T-helper 17 cell (primary cell): ENCODE measurements at regions not wholly inside any gene's neighbourhood (a gene's known extent, or its start where the extent isn't known, plus 50 kb on each side); places are given as distances from the start of the nearest gene placed in this dataset.
"Not testable (repeated sequence)": the region's sequence is repeated elsewhere in the genome, so short reads cannot be mapped to it uniquely, and the experiment has no call there.

Source experiments
- ATAC-seq: fragments of 150-1000 bp; cut with Tn5 transposase; 2 replicates; pipeline ENCODE4 v1.10.0; 2021; ENCODE audit warnings: mild to moderate bottlenecking, moderate library complexity
- DNase-seq, 3 donors: peaks; one replicate each; pipeline versions ENCODE4 v3.0.0 to v3.0.0-alpha.2; 2020 to 2021
- H3K9me3 ChIP-seq: one replicate; pipeline ENCODE4 v1.7.0; 2013; ENCODE audit warnings: low read length, mild to moderate bottlenecking; ENCODE audit not compliant: control insufficient read depth, poor library complexity, severe bottlenecking
- H3K27ac Mint-ChIP-seq: one replicate; pipeline ENCODE4 v1.8.0; 2022; ENCODE audit warnings: mild to moderate bottlenecking, moderate library complexity, mixed read lengths
- H3K27me3 Mint-ChIP-seq: one replicate; pipeline ENCODE4 v1.8.0; 2022; ENCODE audit warnings: mixed read lengths
- H3K36me3 Mint-ChIP-seq: one replicate; pipeline ENCODE4 v1.8.0; 2022; ENCODE audit warnings: low read depth, mixed read lengths
- H3K4me1 Mint-ChIP-seq: one replicate; pipeline ENCODE4 v1.8.0; 2022; ENCODE audit warnings: mild to moderate bottlenecking, mixed read lengths
- H3K4me3 Mint-ChIP-seq: one replicate; pipeline ENCODE4 v1.8.0; 2022; ENCODE audit warnings: mild to moderate bottlenecking, moderate library complexity, mixed read lengths

DNA sequence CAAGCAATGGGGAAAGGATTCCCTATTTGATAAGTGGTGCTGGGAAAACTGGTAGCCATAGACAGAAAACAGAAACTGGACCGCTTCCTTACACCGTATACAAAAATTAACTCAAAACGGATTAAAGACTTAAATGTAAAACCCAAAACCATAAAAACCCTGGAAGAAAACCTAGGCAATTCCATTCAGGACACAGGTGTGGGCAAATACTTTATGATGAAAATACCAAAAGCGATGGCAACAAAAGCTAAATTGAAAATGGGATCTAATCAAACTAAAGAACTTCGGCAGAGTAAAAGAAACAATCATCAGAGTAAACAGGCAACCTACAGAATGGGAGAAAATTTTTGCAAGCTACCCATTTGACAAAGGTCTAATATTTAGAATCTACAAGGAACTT is 91.1 kb downstream of the VPREB1 start:
- not testable (repeated sequence) for DNase-seq, ATAC-seq, H3K4me3 Mint-ChIP-seq, H3K9me3 ChIP-seq, H3K36me3 Mint-ChIP-seq, H3K27ac Mint-ChIP-seq, H3K4me1 Mint-ChIP-seq
- H3K27me3 Mint-ChIP-seq, result peaks cover 28% of the 10 kb centered on the region

DNA sequence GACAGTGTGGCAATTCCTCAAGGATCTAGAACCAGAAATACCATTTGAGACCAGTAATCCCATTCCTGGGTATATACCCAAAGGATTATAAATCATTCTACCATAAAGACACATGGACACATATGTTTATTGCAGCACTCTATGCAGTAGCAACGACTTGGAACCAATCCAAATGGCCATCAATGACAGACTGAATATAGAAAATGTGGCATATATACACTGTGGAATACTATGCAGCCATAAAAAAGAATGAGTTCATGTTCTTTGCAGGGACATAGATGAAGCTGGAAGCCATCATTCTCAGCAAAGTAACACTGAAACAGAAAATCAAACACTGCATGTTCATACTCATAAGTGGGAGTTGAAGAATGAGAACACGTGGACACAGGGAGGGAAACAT is 91.7 kb downstream of the VPREB1 start:
- not testable (repeated sequence) for H3K27ac Mint-ChIP-seq, H3K9me3 ChIP-seq, H3K36me3 Mint-ChIP-seq, ATAC-seq, H3K4me3 Mint-ChIP-seq, H3K4me1 Mint-ChIP-seq, DNase-seq
- peaks cover 24% of the 10 kb centered on the region for H3K27me3 Mint-ChIP-seq

DNA sequence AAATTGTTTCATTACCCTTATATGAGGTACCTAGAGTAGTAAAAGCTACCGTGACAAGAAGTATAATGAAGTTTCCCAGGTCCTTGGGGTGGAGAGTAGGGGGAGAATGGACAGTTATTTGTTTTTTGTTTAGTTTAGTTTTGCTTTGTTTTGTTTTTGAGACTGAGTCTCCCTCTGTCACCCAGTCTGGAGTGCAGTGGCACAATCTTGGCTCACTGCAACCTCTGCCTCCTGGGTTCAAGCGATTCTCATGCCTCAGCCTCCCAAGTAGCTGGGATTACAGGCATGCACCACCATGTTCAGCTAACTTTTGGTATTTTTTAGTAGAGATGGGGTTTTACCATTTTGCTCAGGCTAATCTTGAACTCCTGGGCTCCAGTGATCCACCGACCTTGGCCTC is 94.2 kb downstream of the VPREB1 start:
- H3K9me3 ChIP-seq, H3K4me1 Mint-ChIP-seq, ATAC-seq, H3K4me3 Mint-ChIP-seq, H3K27ac Mint-ChIP-seq, DNase-seq, H3K36me3 Mint-ChIP-seq: not testable (repeated sequence)
- H3K27me3 Mint-ChIP-seq, result peaks cover 20% of the 10 kb centered on the region

DNA sequence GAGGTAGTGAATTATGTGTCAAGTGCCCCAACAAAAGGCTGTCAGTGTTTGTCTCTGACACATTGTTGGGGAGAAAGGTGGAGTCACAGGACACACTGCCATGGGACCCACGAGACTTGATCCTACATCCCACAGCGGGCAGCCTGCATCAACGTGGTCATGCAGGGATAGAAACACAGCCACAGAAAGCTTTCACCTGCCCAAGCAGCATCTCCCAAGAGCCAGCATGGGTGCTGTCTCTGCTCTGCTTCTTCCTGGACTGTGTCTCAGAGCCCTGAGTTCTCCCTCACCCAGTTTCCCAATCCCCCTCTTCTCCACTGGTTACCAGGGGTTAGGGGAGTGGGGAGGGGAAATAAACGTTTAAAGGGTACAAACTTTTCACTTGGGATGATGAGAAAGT is 97.2 kb downstream of the VPREB1 start:
- Mint-ChIP-seq H3K27ac (no peak overlapping the region), H3K36me3 (no peaks in the 10 kb centered on the region), H3K4me1 (peaks cover 3% of the 10 kb centered on the region), H3K4me3 (no peak overlapping the region), H3K27me3 (peaks cover 23% of the 10 kb centered on the region)
- ATAC-seq (no peak), DNase-seq (no peak)
- no peaks in the 10 kb centered on the region for H3K9me3 ChIP-seq

DNA sequence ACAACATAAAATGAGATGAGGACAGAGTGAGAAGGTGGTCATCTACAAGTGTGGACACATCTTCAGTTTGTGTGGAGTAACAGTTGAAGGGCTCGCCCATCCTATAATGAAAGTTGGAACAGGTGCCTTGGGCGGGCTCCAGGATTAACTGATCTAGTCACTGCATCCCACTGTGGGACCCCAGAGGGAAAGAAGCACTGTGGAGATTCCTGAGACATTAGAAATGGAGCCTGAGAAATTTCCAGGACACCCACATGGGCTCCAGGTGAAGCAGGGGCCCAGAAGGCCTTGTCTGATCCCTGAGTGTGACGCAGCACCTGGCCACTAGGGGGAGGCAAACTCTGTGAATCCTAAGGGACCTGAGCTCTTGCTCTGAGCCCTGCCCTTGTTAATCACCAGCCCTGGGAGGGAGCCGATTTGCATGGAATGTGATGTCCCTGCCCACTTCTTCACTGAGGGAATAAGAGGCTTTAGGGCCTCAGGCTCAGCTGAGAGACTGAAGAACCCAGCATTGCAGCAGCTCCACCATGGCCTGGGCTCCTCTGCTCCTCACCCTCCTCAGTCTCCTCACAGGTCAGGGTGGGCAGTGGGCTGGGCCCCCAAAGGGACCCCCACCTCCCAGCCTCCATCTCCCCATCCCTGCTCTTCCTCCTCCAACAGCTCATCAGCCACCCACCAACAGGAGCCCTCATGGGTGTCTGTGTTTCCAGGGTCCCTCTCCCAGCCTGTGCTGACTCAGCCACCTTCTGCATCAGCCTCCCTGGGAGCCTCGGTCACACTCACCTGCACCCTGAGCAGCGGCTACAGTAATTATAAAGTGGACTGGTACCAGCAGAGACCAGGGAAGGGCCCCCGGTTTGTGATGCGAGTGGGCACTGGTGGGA is 98.4 kb downstream of the VPREB1 start:
- H3K27ac Mint-ChIP-seq, result peak overlapping the region; percentile 11
- no peaks in the 10 kb centered on the region for H3K36me3 Mint-ChIP-seq
- peaks cover 29% of the 10 kb centered on the region for H3K27me3 Mint-ChIP-seq
- DNase-seq, result peak; percentile 31 to 67 (median 37)
- peaks cover 3% of the 10 kb centered on the region for H3K4me1 Mint-ChIP-seq
- no peak overlapping the region for H3K4me3 Mint-ChIP-seq
- H3K9me3 ChIP-seq, result no peaks in the 10 kb centered on the region
- peak; percentile 77 for ATAC-seq

DNA sequence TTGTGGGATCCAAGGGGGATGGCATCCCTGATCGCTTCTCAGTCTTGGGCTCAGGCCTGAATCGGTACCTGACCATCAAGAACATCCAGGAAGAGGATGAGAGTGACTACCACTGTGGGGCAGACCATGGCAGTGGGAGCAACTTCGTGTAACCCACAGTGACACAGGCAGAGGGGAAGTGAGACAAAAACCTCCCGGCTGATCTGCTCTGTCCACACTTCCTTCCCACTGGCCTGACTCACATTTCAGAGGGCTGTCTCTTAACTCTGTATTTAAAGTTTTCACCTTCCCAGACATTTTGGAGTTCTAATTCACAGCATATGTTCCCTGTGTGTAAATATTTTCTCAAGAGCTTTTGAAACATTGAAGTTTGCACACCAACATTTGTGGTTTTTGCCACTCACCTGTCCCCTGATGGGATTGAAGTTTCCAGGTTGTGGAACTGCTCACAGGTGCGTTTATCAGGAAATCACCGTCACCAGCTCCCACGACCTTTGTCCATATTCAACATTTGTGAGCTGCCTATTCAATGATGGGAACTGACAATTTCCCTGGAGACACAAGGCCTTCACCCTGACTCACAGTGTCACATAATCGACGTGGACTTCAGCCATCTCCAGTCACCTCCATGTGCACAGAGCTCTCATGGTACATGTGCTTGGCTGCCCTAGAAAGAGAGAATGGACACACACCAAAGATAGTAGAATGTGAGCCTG is 99.2 kb downstream of the VPREB1 start:
- no peak overlapping the region for H3K4me3 Mint-ChIP-seq
- peak; percentile 50 for ATAC-seq

DNA sequence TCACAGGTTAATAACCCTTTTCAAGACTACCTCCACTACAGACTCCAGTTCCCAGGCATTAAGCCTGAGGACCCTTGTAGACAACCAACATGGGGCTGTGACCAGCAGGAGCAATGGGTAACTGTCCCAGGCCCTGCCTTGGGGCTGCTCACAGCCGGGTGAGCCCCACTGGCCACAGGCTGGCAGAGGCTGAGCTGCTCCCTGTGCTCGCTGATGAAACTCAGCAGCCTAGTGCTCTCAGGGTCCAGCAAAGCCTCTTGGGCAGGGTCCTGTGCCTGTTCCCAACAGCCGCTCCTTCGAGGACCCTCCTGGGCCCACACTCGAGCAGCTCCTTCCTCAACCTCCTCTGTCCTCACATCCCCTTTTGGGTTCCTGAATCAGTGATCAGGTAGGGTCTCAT is 99.8 kb downstream of the VPREB1 start:
- Mint-ChIP-seq H3K27ac (no peak overlapping the region), H3K4me1 (peaks cover 3% of the 10 kb centered on the region), H3K27me3 (peaks cover 29% of the 10 kb centered on the region), H3K4me3 (no peak overlapping the region), H3K36me3 (no peaks in the 10 kb centered on the region)
- ATAC-seq (no peak), DNase-seq (no peak)
- no peaks in the 10 kb centered on the region for H3K9me3 ChIP-seq

More for the DNA sequence above, 99.2 kb downstream of the VPREB1 start:
- no peaks in the 10 kb centered on the region for H3K9me3 ChIP-seq
- Mint-ChIP-seq H3K36me3 (no peaks in the 10 kb centered on the region), H3K27me3 (peaks cover 29% of the 10 kb centered on the region), H3K4me1 (peaks cover 3% of the 10 kb centered on the region), H3K27ac (peak overlapping the region; percentile 11)
- DNase-seq, result no peak

DNA sequence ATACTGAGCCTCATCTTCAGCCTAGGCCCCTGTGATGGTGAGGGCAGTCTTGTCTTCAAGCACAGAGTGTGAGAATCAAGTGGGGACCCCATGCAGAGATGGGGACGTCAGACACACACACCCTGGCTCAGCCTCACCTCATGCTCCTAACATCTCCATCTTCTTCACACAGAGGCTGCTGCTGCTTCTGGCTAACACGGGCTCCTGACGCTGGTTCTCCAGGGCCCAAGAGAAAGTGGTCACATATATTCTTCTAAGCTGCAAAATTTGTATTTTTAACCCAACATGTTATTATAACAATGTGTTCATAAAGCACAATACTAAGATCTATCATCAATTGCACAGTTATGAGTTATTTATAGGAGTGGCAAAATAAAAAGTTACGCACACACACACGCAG is 101.2 kb downstream of the VPREB1 start:
- Mint-ChIP-seq H3K4me1 (peaks cover 3% of the 10 kb centered on the region), H3K27ac (no peak overlapping the region), H3K36me3 (no peaks in the 10 kb centered on the region), H3K27me3 (peaks cover 41% of the 10 kb centered on the region), H3K4me3 (no peak overlapping the region)
- ATAC-seq (no peak), DNase-seq (no peak)
- no peaks in the 10 kb centered on the region for H3K9me3 ChIP-seq

DNA sequence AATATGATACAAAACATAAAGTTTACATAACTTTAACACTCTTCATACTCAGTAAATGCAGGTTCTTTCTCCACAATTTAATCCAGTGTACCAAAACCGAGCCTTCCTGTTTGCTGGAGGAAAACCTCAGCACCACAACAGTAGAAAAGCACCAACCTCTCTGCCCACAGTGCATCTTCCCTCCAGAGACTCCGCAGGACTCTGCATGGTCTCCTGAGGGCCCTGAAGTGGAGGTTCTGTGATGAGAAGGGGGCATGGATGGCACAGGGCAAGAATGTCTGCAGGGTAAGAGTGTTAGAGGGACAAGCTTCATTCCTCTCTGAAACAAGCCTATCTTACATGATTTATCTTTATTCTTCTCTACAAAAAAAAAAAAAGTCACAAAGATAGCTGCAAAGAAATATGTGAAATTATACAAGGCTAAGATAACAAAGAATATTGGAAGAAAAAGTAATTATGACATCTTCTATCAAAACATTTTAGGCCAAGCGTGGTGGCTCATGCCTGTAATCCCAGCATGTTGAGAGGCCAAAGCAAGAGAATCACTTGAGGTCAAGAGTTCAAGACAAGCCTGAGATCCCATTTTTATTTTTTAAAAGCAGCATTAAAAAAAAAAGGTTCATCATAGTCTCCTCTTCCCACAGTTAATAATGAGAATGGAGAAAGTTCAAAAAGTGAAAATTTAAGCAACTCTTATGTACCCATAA is 102.0 kb downstream of the VPREB1 start:
- peaks cover 3% of the 10 kb centered on the region for H3K4me1 Mint-ChIP-seq
- H3K27me3 Mint-ChIP-seq, result peaks cover 48% of the 10 kb centered on the region
- no peaks in the 10 kb centered on the region for H3K36me3 Mint-ChIP-seq
- H3K9me3 ChIP-seq, result no peaks in the 10 kb centered on the region
- no peak for ATAC-seq
- no peak overlapping the region for H3K27ac Mint-ChIP-seq
- DNase-seq, result no peak
- H3K4me3 Mint-ChIP-seq, result no peak overlapping the region

DNA sequence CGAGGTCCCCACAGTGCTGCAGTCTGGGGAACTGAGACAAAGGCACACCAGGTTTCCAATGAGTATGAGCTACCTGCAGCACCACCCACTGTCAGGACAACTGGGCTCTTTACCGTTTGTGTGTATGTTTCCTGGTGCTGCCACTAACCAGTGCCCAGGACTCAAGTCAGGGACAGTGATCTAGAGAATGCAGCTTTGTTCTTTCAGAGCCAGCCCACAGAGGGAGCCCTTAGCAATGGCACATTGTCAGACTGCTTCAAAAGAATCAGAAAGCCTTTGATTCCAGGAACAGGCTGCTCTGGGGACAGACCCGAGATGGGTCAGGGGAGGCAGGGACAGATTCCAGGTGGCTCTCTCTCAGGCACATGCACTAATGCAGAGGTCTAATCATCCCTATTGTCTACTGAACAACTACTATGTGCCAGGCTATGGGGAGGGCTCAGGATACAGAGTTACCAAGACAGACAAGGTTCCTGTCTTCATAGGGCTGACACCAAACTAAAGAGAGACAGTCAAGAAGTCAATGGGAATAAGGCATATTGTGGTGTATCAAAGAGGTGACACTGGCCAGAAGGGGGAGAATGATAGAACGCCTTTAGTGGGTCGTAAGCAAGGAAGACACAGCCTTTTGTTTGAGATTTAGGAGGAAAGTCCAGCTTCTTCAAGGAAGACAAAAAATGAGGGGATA is 103.7 kb downstream of the VPREB1 start:
- H3K36me3 Mint-ChIP-seq, result no peaks in the 10 kb centered on the region
- H3K27ac Mint-ChIP-seq, result no peak overlapping the region

DNA sequence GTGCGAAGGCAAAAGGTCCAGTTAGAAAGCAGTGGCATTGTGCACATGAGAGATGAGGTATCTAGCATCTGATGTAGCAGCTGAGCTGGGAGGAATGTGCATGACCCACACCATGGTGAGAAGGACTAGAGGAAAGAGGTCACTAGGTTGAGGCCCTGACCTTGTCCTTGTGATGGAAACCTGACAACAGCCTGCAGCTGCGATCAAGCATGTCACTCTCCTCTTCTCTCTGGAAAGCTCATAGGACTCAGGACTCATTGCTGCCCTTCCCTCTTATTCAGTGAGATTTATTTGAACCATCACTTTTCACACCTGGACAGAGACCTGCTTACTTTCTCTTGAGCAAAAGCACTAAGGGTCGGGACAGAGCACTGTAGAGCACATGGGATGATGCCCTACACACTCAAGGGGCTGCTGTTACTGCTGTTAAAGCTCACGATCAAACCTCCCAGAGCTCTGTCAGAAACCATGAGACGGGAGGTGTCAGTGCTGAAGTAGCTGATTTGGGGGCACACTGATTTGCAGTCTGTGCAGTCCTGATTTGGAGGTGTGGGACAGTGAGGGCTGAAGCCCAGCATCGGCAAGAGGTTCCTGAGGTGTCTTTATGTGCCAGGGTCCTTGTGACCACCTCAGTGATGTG is 104.3 kb downstream of the VPREB1 start:
- no peak overlapping the region for H3K27ac Mint-ChIP-seq
- no peak for ATAC-seq
- H3K9me3 ChIP-seq, result no peaks in the 10 kb centered on the region
- DNase-seq, result no peak
- no peaks in the 10 kb centered on the region for H3K36me3 Mint-ChIP-seq
- no peak overlapping the region for H3K4me3 Mint-ChIP-seq
- no peaks in the 10 kb centered on the region for H3K4me1 Mint-ChIP-seq
- H3K27me3 Mint-ChIP-seq, result peaks cover 62% of the 10 kb centered on the region

More for the DNA sequence above, 103.7 kb downstream of the VPREB1 start:
- Mint-ChIP-seq H3K4me3 (no peak overlapping the region), H3K4me1 (peaks cover 3% of the 10 kb centered on the region), H3K27me3 (peaks cover 62% of the 10 kb centered on the region)
- H3K9me3 ChIP-seq, result no peaks in the 10 kb centered on the region
- DNase-seq, result no peak
- ATAC-seq, result peak; percentile 25

DNA sequence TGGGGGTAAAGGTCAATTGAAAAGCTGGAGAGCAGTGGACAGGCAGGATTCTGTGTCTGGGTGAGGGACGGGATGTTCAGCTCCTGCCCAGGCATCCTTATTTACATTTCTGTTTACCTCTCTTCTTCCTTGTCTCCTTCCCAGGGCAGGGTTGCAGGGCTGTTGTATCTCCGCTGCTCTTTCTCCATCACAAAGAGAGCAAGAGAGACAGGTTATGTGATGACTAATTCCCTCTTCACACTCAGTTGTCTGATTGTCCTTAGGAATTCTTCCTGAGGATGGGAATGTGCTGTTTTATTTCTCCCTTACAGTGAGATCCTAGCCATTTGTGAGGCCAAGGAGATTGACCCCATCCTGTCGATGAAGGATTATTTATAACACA is 104.9 kb downstream of the VPREB1 start:
- Mint-ChIP-seq H3K36me3 (no peaks in the 10 kb centered on the region), H3K27me3 (peaks cover 63% of the 10 kb centered on the region), H3K4me1 (no peaks in the 10 kb centered on the region)

More for the DNA sequence above, 104.9 kb downstream of the VPREB1 start:
- no peak overlapping the region for H3K4me3 Mint-ChIP-seq
- DNase-seq, result no peak
- ATAC-seq, result no peak
- H3K9me3 ChIP-seq, result no peaks in the 10 kb centered on the region
- H3K27ac Mint-ChIP-seq, result no peak overlapping the region
